ENCODE measurements at regions not wholly inside any gene's neighbourhood (a gene's known extent, or its start where the extent isn't known, plus 50 kb on each side); places are given as distances from the start of the nearest gene placed in this dataset.

GRCh38 chr13:103539721-103540381, 473.6 kb upstream of the SLC10A2 start:
- BruUV-seq (replicated peaks) = no TSS peak
- CTCF ChIA-PET = no interaction called here

GRCh38 chr13:103539265-103539664, 473.0 kb upstream of the SLC10A2 start:
- no peak overlapping the region for H3K27ac ChIP-seq (ENCODE audit: low read length)
- DNase-seq = no peak
- no peaks in the 10 kb centered on the region for H3K36me3 ChIP-seq (ENCODE audit: low read depth, low read length)
- no peaks in the 10 kb centered on the region for H3K4me1 ChIP-seq (ENCODE audit: insufficient read depth, low read length)
- H3K9ac ChIP-seq (ENCODE audit: low read length) = no peak overlapping the region
- H2AFZ ChIP-seq (ENCODE audit: low read length) = no peak overlapping the region
- TF ChIP-seq EZH2 (IDR thresholded peaks at IDR 0.05; ENCODE audit: low read length, unreplicated experiment) = no peak
- TF ChIP-seq CTCF (conservative IDR thresholded peaks at IDR 0.05; ENCODE audit: low read depth, low read length) = no peak
- TF ChIP-seq EZH2phosphoT487 (IDR thresholded peaks at IDR 0.05; ENCODE audit: borderline replicate concordance, low read length) = no peak
- no peaks in the 10 kb centered on the region for H3K79me2 ChIP-seq (ENCODE audit: low read length)
- H3K4me2 ChIP-seq (ENCODE audit: low read length) = no peak overlapping the region
- H3K9me2 ChIP-seq (replicated peaks; ENCODE audit: low read length) = no peaks in the 10 kb centered on the region
- no peaks in the 10 kb centered on the region for H3K9me3 ChIP-seq (ENCODE audit: low read length)
- H3K4me3 ChIP-seq (ENCODE audit: low read length) = no peak overlapping the region
- intact Hi-C loops (cut with micrococcal nuclease) = no loop called here
- no peaks in the 10 kb centered on the region for H3F3A ChIP-seq (ENCODE audit: low read length, unreplicated experiment)
- ATAC-seq = no peak
- POLR2A ChIA-PET (ENCODE audit: unreplicated experiment) = no interaction called here
- H4K20me1 ChIP-seq (ENCODE audit: low read length) = no peaks in the 10 kb centered on the region
- no peaks in the 10 kb centered on the region; the same call in 1 of the 2 replicates for H3K27me3 ChIP-seq (ENCODE audit: low read length)
- CTCF ChIA-PET = no interaction called here
- BruUV-seq (replicated peaks) = no TSS peak

More at GRCh38 chr13:103539721-103540381, 473.6 kb upstream of the SLC10A2 start:
- Histone ChIP-seq H3K27ac (ENCODE audit: low read length) (no peak overlapping the region), H3K36me3 (ENCODE audit: low read depth, low read length) (no peaks in the 10 kb centered on the region), H2AFZ (ENCODE audit: low read length) (no peak overlapping the region), H3K4me3 (ENCODE audit: low read length) (no peak overlapping the region), H3K9me2 (replicated peaks; ENCODE audit: low read length) (no peaks in the 10 kb centered on the region), H3K9me3 (ENCODE audit: low read length) (no peaks in the 10 kb centered on the region), H3K27me3 (ENCODE audit: low read length) (no peaks in the 10 kb centered on the region; the same call in 1 of the 2 replicates), H3K9ac (ENCODE audit: low read length) (no peak overlapping the region), H3F3A (ENCODE audit: low read length, unreplicated experiment) (no peaks in the 10 kb centered on the region), H3K4me2 (ENCODE audit: low read length) (no peak overlapping the region), H3K4me1 (ENCODE audit: insufficient read depth, low read length) (no peaks in the 10 kb centered on the region), H3K79me2 (ENCODE audit: low read length) (no peaks in the 10 kb centered on the region), H4K20me1 (ENCODE audit: low read length) (no peaks in the 10 kb centered on the region)
- no peak for DNase-seq
- TF ChIP-seq CTCF (conservative IDR thresholded peaks at IDR 0.05; ENCODE audit: low read depth, low read length) = no peak
- TF ChIP-seq EZH2 (IDR thresholded peaks at IDR 0.05; ENCODE audit: low read length, unreplicated experiment) = no peak
- no peak for TF ChIP-seq EZH2phosphoT487 (IDR thresholded peaks at IDR 0.05; ENCODE audit: borderline replicate concordance, low read length)
- POLR2A ChIA-PET (ENCODE audit: unreplicated experiment) = no interaction called here
- no peak for ATAC-seq
- intact Hi-C loops (cut with micrococcal nuclease) = no loop called here

- H3K27ac ChIP-seq (ENCODE audit: low read length) = no peak overlapping the region
These were observed 471.4 kb upstream of the SLC10A2 start for GRCh38 chr13:103537616-103538015.

More at GRCh38 chr13:103537616-103538015, 471.4 kb upstream of the SLC10A2 start:
- ChIA-PET POLR2A (ENCODE audit: unreplicated experiment) (no interaction called here), CTCF (no interaction called here)
- H3K79me2 ChIP-seq (ENCODE audit: low read length) = no peaks in the 10 kb centered on the region
- no peak overlapping the region for H3K4me2 ChIP-seq (ENCODE audit: low read length)
- no peaks in the 10 kb centered on the region for H3K36me3 ChIP-seq (ENCODE audit: low read depth, low read length)
- no peaks in the 10 kb centered on the region for H3F3A ChIP-seq (ENCODE audit: low read length, unreplicated experiment)
- intact Hi-C loops (cut with micrococcal nuclease) = no loop called here
- H3K27me3 ChIP-seq (ENCODE audit: low read length) = no peaks in the 10 kb centered on the region; the same call in 1 of the 2 replicates
- H3K9me3 ChIP-seq (ENCODE audit: low read length) = no peaks in the 10 kb centered on the region
- H2AFZ ChIP-seq (ENCODE audit: low read length) = no peak overlapping the region
- no peak for TF ChIP-seq EZH2phosphoT487 (IDR thresholded peaks at IDR 0.05; ENCODE audit: borderline replicate concordance, low read length)
- TF ChIP-seq CTCF (conservative IDR thresholded peaks at IDR 0.05; ENCODE audit: low read depth, low read length) = no peak
- no peak for TF ChIP-seq EZH2 (IDR thresholded peaks at IDR 0.05; ENCODE audit: low read length, unreplicated experiment)
- no peaks in the 10 kb centered on the region for H3K4me1 ChIP-seq (ENCODE audit: insufficient read depth, low read length)
- DNase-seq (no peak), ATAC-seq (no peak)
- H3K9me2 ChIP-seq (replicated peaks; ENCODE audit: low read length) = no peaks in the 10 kb centered on the region
- no TSS peak for BruUV-seq (replicated peaks)
- H3K4me3 ChIP-seq (ENCODE audit: low read length) = no peak overlapping the region
- no peaks in the 10 kb centered on the region for H4K20me1 ChIP-seq (ENCODE audit: low read length)
- no peak overlapping the region for H3K9ac ChIP-seq (ENCODE audit: low read length)
